ENCODE measurements at regions not wholly inside any gene's neighbourhood (a gene's known extent, or its start where the extent isn't known, plus 50 kb on each side); places are given as distances from the start of the nearest gene placed in this dataset.

GRCh38 chr2:138432971-138433370, 68.6 kb upstream of the SPOPL start:
- Mint-ChIP-seq H3K9me3 (ENCODE audit: low read depth) (peaks cover 3% of the 10 kb centered on the region), H3K4me3 (ENCODE audit: low read depth) (no peak overlapping the region)

GRCh38 chr2:138433995-138434951, 67.3 kb upstream of the SPOPL start:
- Mint-ChIP-seq H3K36me3 (ENCODE audit: insufficient read depth) (peaks cover 2% of the 10 kb centered on the region), H3K27ac (no peak overlapping the region), H3K4me3 (ENCODE audit: low read depth) (no peak overlapping the region), H3K4me1 (ENCODE audit: low read depth) (peaks cover 5% of the 10 kb centered on the region), H3K27me3 (no peaks in the 10 kb centered on the region), H3K9me3 (ENCODE audit: low read depth) (peaks cover 3% of the 10 kb centered on the region)
- DNase-seq (ENCODE audit: low spot score, unreplicated experiment) = no peak
- no peak for TF ChIP-seq CTCF (IDR thresholded peaks at IDR 0.05; ENCODE audit: unreplicated experiment)

More at GRCh38 chr2:138432971-138433370, 68.6 kb upstream of the SPOPL start:
- no peak for TF ChIP-seq CTCF (IDR thresholded peaks at IDR 0.05; ENCODE audit: unreplicated experiment)
- no peak for DNase-seq (ENCODE audit: low spot score, unreplicated experiment)
- H3K4me1 Mint-ChIP-seq (ENCODE audit: low read depth) = peaks cover 5% of the 10 kb centered on the region
- H3K27ac Mint-ChIP-seq = no peak overlapping the region
- H3K36me3 Mint-ChIP-seq (ENCODE audit: insufficient read depth) = peaks cover 2% of the 10 kb centered on the region
- H3K27me3 Mint-ChIP-seq = no peaks in the 10 kb centered on the region

GRCh38 chr2:138435701-138436100, 65.9 kb upstream of the SPOPL start:
- peaks cover 5% of the 10 kb centered on the region for H3K4me1 Mint-ChIP-seq (ENCODE audit: low read depth)
- H3K27me3 Mint-ChIP-seq = no peaks in the 10 kb centered on the region
- H3K27ac Mint-ChIP-seq = no peak overlapping the region
- no peak overlapping the region for H3K4me3 Mint-ChIP-seq (ENCODE audit: low read depth)
- H3K36me3 Mint-ChIP-seq (ENCODE audit: insufficient read depth) = no peaks in the 10 kb centered on the region
- no peaks in the 10 kb centered on the region for H3K9me3 Mint-ChIP-seq (ENCODE audit: low read depth)
- no peak for TF ChIP-seq CTCF (IDR thresholded peaks at IDR 0.05; ENCODE audit: unreplicated experiment)
- no peak for DNase-seq (ENCODE audit: low spot score, unreplicated experiment)

GRCh38 chr2:138439733-138440132, 61.8 kb upstream of the SPOPL start:
- H3K36me3 Mint-ChIP-seq (ENCODE audit: insufficient read depth) = peaks cover 1% of the 10 kb centered on the region
- H3K9me3 Mint-ChIP-seq (ENCODE audit: low read depth) = no peaks in the 10 kb centered on the region
- no peaks in the 10 kb centered on the region for H3K27me3 Mint-ChIP-seq

GRCh38 chr2:138440759-138441158, 60.8 kb upstream of the SPOPL start:
- H3K27ac Mint-ChIP-seq = no peak overlapping the region

More at GRCh38 chr2:138439733-138440132, 61.8 kb upstream of the SPOPL start:
- no peak for TF ChIP-seq CTCF (IDR thresholded peaks at IDR 0.05; ENCODE audit: unreplicated experiment)
- Mint-ChIP-seq H3K27ac (no peak overlapping the region), H3K4me1 (ENCODE audit: low read depth) (no peaks in the 10 kb centered on the region), H3K4me3 (ENCODE audit: low read depth) (no peak overlapping the region)
- no peak for DNase-seq (ENCODE audit: low spot score, unreplicated experiment)

More at GRCh38 chr2:138440759-138441158, 60.8 kb upstream of the SPOPL start:
- no peaks in the 10 kb centered on the region for H3K9me3 Mint-ChIP-seq (ENCODE audit: low read depth)
- no peak for DNase-seq (ENCODE audit: low spot score, unreplicated experiment)
- H3K36me3 Mint-ChIP-seq (ENCODE audit: insufficient read depth) = peaks cover 1% of the 10 kb centered on the region
- TF ChIP-seq CTCF (IDR thresholded peaks at IDR 0.05; ENCODE audit: unreplicated experiment) = no peak
- no peaks in the 10 kb centered on the region for H3K27me3 Mint-ChIP-seq
- peaks cover 3% of the 10 kb centered on the region for H3K4me1 Mint-ChIP-seq (ENCODE audit: low read depth)
- H3K4me3 Mint-ChIP-seq (ENCODE audit: low read depth) = no peak overlapping the region
